HK-2 (cell line): ENCODE measurements at regions not wholly inside any gene's neighbourhood (a gene's known extent, or its start where the extent isn't known, plus 50 kb on each side); places are given as distances from the start of the nearest gene placed in this dataset.
"Not testable (repeated sequence)": the region's sequence is repeated elsewhere in the genome, so short reads cannot be mapped to it uniquely, and the experiment has no call there.

ENCODE experiments used
- DNase-seq: peaks from one replicate; pipeline ENCODE4 v3.0.0-alpha.2; 2018; ENCODE audit not compliant: unreplicated experiment

- no peak for DNase-seq
Observed at GRCh38 chr3:84236261-84236660, 722.5 kb upstream of the CADM2 start.

GRCh38 chr3:84245789-84246188, 713.0 kb upstream of the CADM2 start:
- no peak for DNase-seq

- DNase-seq, result no peak
Observed at GRCh38 chr3:84260596-84260995, 698.2 kb upstream of the CADM2 start.

GRCh38 chr3:84265768-84266167, 693.0 kb upstream of the CADM2 start:
- no peak for DNase-seq

- DNase-seq, result no peak
Observed at GRCh38 chr3:84275532-84275931, 683.3 kb upstream of the CADM2 start.

- no peak for DNase-seq
Observed at GRCh38 chr3:84277562-84278224, 681.1 kb upstream of the CADM2 start.

GRCh38 chr3:84292128-84292527, 666.7 kb upstream of the CADM2 start:
- no peak for DNase-seq

GRCh38 chr3:84299329-84299728, 659.5 kb upstream of the CADM2 start:
- DNase-seq, result no peak

- DNase-seq, result no peak
Observed at GRCh38 chr3:84304214-84304613, 654.6 kb upstream of the CADM2 start.

GRCh38 chr3:84307339-84307738, 651.5 kb upstream of the CADM2 start:
- DNase-seq, result no peak

GRCh38 chr3:84308379-84308778, 650.4 kb upstream of the CADM2 start:
- no peak for DNase-seq

GRCh38 chr3:84318273-84318809, 640.4 kb upstream of the CADM2 start:
- DNase-seq, result no peak

GRCh38 chr3:84365563-84366278, 593.1 kb upstream of the CADM2 start:
- not testable (repeated sequence) for DNase-seq
